ENCODE measurements at regions not wholly inside any gene's neighbourhood (a gene's known extent, or its start where the extent isn't known, plus 50 kb on each side); places are given as distances from the start of the nearest gene placed in this dataset.
A peak's percentile ranks its signal among the peaks of the same experiment; 100 is the strongest.
"Not testable (repeated sequence)": the region's sequence is repeated elsewhere in the genome, so short reads cannot be mapped to it uniquely, and the experiment has no call there.

DNA sequence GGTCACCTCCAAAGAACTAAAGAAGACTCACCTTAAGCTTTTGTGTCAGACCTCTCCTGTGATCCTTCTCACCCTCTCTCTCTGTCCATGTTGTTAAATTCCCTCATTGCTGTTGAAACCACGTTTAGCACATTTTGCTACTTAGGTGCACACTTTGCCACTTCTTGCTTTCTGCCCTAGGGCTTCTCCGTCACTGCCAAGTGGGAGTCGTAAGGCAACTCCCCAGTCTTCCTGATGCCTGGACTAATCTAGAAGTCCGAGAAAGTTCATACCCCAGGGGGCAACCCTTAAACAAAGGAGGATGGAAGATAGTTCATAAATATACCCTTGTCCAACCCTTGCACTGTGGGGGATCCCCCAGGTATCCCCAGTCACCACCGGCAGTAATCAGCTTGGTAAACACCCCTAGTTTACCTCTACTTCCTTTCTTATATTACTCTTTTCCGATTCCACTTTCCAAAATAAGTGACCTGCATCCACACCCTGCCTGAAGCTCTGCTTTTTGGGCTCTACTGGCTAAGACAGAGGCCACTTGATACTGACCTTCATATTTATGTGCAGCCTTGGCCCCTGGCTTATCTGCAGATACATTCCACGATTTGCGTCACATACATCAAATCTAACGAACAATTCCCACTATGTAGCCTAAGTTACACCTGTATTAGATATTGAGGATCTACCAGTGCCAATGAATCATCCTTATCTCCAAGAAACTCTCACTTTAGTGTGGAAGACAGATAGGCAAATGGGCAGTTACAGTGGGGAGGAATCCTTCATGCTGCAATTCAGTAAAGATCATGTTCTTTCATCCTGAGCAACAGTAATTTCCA is 776.2 kb downstream of the RNF144A start:
- DNase-seq = no peak

DNA sequence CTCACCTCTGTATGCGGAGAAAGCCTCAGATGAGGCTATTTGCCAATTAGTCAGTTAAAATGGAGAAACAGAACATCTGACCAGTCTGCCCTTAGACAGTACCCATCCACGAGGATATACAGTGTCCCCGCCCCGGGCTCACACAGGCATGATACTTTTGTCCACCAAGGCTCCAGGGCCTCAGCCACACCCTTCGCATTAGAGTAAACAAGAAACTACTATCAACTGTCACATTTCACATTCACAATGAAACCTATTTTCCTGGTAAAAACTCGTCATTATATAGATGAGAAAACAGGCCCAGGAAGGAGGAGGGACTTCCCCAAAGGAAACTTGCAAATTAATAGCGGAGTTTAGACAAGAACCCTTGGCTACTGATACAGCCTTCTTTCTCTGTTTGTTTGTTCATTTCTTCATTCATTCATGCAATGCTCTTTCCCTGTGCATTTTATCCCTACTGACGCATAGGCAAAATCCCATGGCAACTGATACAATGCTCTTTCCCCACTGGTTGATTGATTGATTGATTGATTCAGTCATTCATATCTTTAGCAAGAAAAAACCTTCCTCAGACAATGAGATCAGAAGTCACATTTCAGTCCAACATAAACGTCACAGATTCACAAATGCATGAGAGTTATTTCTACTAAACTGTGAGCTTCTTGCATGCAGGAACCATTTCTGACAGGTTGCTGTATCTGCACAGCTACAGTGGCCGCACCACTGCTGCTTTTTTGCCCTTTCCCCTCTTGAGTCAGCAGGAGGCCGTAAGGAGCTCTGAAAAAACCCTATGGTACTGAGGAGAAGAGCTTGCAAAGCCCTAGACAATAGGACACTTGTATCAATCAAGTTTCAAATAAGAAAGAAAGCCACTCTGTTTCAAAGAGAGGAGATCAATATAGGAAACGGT is 777.1 kb downstream of the RNF144A start:
- no peak for DNase-seq

DNA sequence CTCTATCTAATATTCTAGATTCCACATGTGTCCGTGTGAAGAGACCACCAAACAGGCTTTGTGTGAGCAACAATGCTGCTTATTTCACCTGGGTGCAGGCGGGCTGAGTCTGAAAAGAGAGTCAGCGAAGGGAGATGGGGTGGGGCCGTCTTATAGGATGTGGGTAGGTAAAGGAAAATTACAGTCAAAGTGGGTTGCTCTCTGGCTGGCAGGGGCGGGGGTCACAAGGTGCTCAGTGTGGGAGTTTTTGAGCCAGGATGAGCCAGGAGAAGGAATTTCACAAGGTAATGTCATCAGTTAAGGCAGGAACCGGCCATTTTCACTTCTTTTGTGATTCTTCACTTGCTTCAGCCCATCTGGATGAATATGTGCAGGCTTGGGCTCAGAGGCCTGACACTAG is 779.3 kb downstream of the RNF144A start:
- DNase-seq = not testable (repeated sequence)

DNA sequence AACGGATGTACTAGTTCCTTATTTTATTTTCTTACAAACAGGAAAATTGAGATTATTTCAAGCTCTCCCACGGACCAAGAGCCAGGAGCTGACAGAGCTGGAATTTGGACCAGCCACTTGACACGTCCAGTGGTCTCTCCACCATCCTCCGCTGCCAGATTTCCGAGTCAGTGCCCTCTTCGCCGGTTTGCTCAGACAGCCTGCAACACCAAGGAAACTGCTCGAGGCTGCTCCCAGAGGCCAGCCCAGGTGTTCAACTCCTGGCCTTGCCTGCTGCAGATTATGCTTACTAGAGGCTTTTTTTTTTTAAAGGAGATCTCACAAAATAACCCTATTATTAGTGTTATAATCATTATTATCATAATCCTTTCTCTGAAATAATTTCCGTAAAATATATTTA is 779.8 kb downstream of the RNF144A start:
- no peak for DNase-seq

DNA sequence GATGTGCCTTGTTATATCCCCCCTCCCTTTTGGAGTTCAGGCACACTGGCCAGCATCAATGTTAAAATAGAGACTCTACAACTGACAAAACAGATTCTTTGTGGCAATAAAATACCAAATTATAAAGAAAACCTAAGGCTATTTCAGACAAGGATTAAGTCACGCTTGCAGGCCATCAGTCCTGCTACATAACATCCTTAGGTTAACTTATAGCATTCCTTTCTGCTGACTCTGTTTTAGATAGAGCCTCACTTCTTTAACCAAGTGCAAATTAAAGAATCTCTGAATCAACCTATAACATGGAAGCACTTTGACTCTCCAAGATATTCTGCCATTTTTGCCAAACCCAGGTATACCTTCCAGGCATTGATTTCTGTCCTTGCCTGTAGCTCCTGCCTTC is 784.6 kb downstream of the RNF144A start:
- DNase-seq = no peak

DNA sequence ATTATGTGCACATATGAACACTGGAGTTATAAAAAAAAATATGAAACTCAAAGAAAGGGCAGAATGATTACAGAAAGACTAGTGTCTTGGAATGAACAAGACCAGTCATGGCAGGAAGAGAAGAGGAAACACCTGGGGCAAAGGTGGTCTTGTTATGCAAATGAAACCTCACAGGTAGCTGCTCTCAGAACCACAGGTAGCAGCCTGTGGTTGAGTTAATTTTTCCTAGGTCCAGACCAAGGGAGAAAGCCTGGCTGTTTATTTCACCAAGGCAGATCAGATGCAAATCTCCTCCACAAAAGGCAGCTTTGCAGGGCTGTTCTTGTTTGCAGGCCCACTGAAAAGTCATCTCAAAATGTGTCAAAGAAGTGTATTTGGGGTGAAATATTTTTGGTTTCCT is 785.8 kb downstream of the RNF144A start:
- DNase-seq = no peak

DNA sequence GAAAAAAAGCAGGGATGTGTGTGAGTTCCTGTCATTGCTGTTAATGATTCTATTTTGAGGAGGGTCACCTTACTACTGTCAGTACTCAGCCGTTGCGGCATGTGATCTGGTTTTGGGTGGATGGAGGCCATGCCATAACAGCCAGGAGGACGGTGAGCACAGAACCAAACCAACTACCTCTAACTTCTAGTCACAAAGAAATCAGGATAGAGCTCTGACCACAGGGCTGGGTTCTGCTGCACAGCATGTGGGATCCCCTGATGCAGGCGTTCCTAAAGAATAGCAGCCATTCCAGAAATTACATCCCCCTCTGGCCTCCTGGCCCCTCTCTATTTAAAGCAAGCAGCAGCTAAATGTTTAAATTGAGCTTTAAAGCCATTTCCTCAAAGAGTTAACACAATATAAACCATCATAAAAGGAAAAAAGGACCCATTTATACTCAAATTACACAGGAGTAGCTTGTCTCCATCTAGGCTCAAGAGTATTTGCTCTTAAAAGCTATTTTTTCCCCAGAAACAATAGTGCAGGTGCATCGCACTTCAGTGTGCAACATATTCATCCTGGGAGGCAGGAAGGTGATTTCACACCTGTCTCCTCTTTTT is 786.4 kb downstream of the RNF144A start:
- DNase-seq = peak; percentile 19

- DNase-seq = no peak
Measured at GRCh38 chr2:7704296-7704865, 787.2 kb downstream of the RNF144A start.

GRCh38 chr2:7706791-7707190 is 789.6 kb downstream of the RNF144A start:
- no peak for DNase-seq

DNA sequence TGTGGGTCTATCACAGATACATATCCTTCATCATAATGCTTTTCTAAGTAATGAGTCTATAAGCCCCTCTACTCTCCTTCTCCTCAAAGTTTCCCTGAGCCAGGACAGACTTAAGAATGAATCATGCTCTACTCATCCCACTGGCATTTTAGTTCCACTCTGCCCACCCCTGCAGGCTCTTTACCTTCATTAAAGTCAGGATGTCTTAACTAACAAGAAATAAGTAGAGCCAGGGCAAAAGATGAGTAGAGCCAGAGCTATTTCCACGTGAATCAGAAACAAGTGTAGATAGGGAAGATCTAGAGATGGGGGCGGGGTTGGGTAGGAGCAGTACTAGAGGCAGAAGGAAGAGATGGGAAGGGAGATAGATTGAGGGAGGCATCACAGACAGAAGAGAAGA is 790.5 kb downstream of the RNF144A start:
- DNase-seq = no peak

GRCh38 chr2:7709907-7710306 is 792.7 kb downstream of the RNF144A start:
- no peak for DNase-seq

GRCh38 chr2:7711167-7711566 is 794.0 kb downstream of the RNF144A start:
- DNase-seq = no peak

DNA sequence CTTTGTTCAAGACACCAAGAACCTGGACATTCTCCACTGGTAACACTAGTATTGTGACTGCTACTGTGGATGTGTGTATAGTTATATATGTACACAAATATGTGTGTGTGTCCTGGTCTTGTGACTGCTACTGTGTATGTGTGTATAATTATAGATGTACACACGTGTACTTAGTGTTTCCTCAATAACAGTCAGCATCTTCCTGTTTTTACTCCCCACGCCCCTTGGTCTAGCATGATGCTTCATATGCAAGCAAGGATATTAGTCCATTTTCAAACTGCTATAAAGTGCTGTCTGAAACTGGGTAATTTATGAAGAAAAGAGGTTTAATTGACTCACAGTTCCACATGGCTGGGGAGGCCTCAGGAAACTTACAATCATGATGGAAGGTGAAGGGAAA is 802.7 kb downstream of the RNF144A start:
- DNase-seq = no peak

DNA sequence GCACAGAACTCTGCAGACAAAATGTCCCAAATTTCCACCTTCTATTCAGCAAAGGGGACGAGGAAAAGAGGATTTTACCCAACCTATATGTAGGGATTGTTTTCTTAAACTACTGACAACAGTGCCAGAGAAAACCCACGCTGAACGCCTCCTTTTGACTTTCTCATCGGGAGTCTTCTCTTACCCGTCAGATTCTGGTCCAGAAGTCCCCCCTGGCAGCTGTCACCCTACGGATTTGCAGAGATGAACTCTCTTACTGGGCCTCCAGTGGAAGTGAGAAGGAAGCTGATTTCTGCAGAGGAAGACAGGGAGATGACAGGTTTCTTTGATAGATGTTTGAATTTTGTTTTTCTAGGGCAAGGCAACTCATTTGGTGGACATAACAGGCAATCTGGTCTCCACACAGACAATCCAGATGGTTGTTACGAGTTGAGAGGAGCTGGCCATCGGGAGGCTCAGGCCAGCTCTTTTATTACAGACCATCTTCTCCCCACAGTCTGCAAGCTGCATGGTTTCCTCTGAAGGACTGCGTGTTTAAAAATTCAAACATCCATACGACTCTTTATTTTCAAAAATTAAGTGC is 804.3 kb downstream of the RNF144A start:
- DNase-seq = no peak

DNA sequence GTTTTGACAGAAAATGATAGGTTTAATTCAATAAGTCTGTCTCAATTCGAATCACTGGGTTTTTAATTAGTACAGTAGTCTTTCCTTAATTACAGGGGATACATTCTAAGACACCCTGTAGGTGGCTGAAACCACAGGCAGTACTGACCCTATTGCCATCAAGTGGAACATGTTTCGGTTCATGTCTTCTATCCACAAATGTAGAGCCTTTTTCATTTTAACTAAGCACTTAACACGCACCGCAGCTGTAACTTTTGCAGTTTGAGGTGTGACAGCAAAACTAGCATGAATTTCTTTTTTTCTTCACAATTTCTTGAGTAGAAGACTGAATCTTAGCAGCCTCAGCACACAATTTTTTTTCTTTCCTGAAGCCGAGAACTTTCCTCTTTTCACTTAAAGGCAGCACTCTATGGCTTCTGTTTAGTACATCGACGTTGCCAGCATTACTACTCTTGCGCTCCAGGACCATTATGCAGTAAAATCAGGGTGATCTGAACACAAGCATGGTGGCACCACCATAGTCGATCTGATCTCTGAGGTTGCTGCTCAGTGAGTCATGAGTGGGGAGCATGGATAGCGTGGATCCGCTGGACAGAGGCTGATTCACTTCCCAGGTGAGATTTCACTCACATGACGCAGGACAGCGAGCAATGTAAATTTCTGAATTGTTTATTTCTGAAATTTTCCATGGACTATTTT is 805.1 kb downstream of the RNF144A start:
- DNase-seq = no peak

GRCh38 chr2:7724336-7724735 is 807.1 kb downstream of the RNF144A start:
- no peak for DNase-seq

DNA sequence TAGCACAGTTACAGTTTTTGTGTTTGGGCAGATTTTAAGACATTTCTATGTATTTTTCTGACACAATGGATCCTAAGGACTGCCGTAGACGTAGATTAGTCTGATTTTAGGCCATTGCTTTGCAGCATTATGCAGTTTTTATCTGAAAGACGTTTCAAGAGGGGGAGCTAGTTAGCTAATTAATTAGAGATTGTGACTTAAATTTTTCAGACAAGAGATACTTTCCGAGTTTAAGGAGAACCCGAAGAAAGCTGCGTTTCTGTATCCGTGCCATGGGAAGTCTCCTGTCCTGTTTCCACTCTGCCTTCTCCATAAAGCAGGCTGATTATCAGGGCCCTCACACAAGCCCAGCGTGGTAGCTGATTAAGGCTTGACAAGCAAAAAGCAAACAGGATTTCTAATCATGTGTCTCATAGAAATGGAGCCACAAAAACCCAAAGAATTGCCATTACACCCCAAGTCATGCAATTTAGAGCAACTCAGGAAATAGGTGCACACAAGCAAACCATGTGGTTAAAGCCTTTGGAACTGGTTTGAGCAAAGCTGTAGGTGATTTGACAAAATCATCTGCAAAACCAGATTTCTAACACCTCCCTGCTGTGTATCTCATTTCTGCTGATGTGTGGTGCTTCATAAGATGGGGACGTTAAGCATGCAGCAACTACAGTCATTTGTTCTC is 808.1 kb downstream of the RNF144A start:
- no peak for DNase-seq

DNA sequence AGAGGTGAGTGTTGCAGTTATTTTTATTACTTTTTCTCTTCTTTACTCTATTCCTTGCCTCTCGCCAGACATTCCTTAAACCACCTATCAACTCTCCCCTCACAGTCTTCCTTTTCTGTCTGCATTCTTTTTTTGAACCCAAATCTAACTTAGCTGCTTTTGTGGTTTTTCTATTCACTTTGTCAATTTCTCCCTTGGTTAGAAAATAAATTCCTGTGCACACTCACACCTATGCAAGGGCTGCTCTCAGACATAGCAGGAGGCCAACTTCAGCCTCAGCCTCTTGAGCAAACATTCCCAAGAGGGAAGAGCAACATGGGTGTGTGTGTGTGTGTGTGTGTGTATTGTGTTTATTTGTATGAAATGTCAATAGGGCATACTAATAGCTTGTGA is 808.6 kb downstream of the RNF144A start:
- DNase-seq = no peak

GRCh38 chr2:7726989-7727388 is 809.8 kb downstream of the RNF144A start:
- no peak for DNase-seq

DNA sequence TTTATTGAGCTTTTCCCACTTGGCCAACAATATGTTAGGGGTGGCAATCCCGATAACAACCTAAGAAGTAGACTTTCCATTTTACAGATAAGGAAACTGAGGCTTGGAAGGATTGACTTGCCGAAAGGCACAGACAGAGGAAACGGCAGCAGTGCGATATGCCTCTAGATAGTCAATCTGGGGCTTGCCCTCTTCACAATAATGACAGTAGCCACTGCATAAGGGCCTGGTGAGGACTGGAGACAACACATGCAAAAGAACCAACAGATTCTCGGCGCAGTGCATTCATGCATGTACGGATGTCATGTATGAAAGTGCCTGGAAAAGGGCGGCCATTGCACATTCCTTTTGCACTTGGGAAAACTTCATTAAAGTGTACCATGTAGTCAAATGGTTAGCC is 811.2 kb downstream of the RNF144A start:
- DNase-seq = no peak

DNA sequence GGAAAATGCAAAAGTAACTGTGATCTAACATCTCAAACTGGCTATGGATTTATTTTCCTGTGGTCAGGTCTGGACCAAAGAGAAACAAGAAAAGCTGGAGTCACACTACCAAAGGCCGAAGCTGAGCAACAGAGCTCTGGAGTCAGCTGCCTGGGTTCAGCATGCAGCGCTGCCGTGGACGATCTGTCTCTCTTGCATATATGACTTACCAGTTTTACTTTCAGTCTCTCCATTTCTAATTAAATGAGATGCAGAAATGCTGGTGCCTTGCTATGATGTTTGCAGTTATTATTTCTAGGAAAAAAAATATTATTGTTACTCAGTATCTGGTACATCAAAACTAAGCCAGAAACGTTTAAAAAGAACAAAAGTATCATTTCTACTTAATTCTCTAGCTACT is 813.2 kb downstream of the RNF144A start:
- DNase-seq = no peak

GRCh38 chr2:7730990-7731389 is 813.8 kb downstream of the RNF144A start:
- no peak for DNase-seq

All from NCI-H1436 (cell line).